GM21447 (cell line): ENCODE measurements at regions not wholly inside any gene's neighbourhood (a gene's known extent, or its start where the extent isn't known, plus 50 kb on each side); places are given as distances from the start of the nearest gene placed in this dataset.

ENCODE experiments used
- ATAC-seq: cut with Tn5 transposase; IDR thresholded peaks from one replicate; pipeline ENCODE4 v1.9.1; 2021; ENCODE audit not compliant: unreplicated experiment

- no peak for ATAC-seq
Observed at GRCh38 chr13:38602266-38602665, 84.6 kb upstream of the FREM2 start.

GRCh38 chr13:38606699-38607535 lies 80.0 kb upstream of the FREM2 start:
- no peak for ATAC-seq

- no peak for ATAC-seq
Observed at GRCh38 chr13:38617936-38618335, 68.9 kb upstream of the FREM2 start.

- ATAC-seq = no peak
Observed at GRCh38 chr13:38618336-38618735, 68.5 kb upstream of the FREM2 start.

GRCh38 chr13:38618881-38619280 lies 68.0 kb upstream of the FREM2 start:
- no peak for ATAC-seq

GRCh38 chr13:38620876-38621275 lies 66.0 kb upstream of the FREM2 start:
- no peak for ATAC-seq

- ATAC-seq = no peak
Observed at GRCh38 chr13:38624822-38625221, 62.1 kb upstream of the FREM2 start.

- no peak for ATAC-seq
Observed at GRCh38 chr13:38628554-38628953, 58.3 kb upstream of the FREM2 start.

- no peak for ATAC-seq
Observed at GRCh38 chr13:38630780-38631179, 56.1 kb upstream of the FREM2 start.

- ATAC-seq = no peak
Observed at GRCh38 chr13:38635030-38635429, 51.8 kb upstream of the FREM2 start.

GRCh38 chr13:38636073-38636472 lies 50.8 kb upstream of the FREM2 start:
- ATAC-seq = no peak

GRCh38 chr13:38636761-38637160 lies 50.1 kb upstream of the FREM2 start:
- no peak for ATAC-seq
